GM18511 (cell line): ENCODE measurements at regions not wholly inside any gene's neighbourhood (a gene's known extent, or its start where the extent isn't known, plus 50 kb on each side); places are given as distances from the start of the nearest gene placed in this dataset.

Experiments
- ATAC-seq: cut with Tn5 transposase; IDR thresholded peaks from one replicate; pipeline ENCODE4 v1.9.1; 2021; ENCODE audit warnings: mild to moderate bottlenecking, moderate library complexity; ENCODE audit not compliant: unreplicated experiment

- ATAC-seq = no peak
Measured at GRCh38 chr4:28709891-28710290, 1849.2 kb downstream of the STIM2 start.

- ATAC-seq = no peak
Measured at GRCh38 chr4:28723371-28723770, 1862.7 kb downstream of the STIM2 start.

- ATAC-seq = no peak
Measured at GRCh38 chr4:28724239-28724638, 1863.6 kb downstream of the STIM2 start.

- no peak for ATAC-seq
Measured at GRCh38 chr4:28730304-28730703, 1869.7 kb downstream of the STIM2 start.

- ATAC-seq = no peak
Measured at GRCh38 chr4:28744066-28744465, 1883.4 kb downstream of the STIM2 start.

GRCh38 chr4:28754376-28754775, 1893.7 kb downstream of the STIM2 start:
- no peak for ATAC-seq

- no peak for ATAC-seq
Measured at GRCh38 chr4:28755081-28755480, 1894.4 kb downstream of the STIM2 start.

GRCh38 chr4:28759064-28759463, 1898.4 kb downstream of the STIM2 start:
- ATAC-seq = no peak

- no peak for ATAC-seq
Measured at GRCh38 chr4:28760003-28760402, 1899.4 kb downstream of the STIM2 start.

GRCh38 chr4:28772066-28772465, 1911.4 kb downstream of the STIM2 start:
- no peak for ATAC-seq

- no peak for ATAC-seq
Measured at GRCh38 chr4:28772788-28773187, 1912.1 kb downstream of the STIM2 start.

GRCh38 chr4:28774344-28774743, 1913.7 kb downstream of the STIM2 start:
- no peak for ATAC-seq

- ATAC-seq = no peak
Measured at GRCh38 chr4:28776004-28776403, 1915.4 kb downstream of the STIM2 start.

GRCh38 chr4:28784188-28784587, 1923.5 kb downstream of the STIM2 start:
- ATAC-seq = no peak

- no peak for ATAC-seq
Measured at GRCh38 chr4:28787947-28788346, 1927.3 kb downstream of the STIM2 start.

GRCh38 chr4:28788929-28789490, 1928.4 kb downstream of the STIM2 start:
- no peak for ATAC-seq

GRCh38 chr4:28792917-28793597, 1927.1 kb upstream of the PCDH7 start:
- no peak for ATAC-seq

GRCh38 chr4:28799696-28800095, 1920.5 kb upstream of the PCDH7 start:
- no peak for ATAC-seq

GRCh38 chr4:28811025-28811424, 1909.1 kb upstream of the PCDH7 start:
- ATAC-seq = no peak

- ATAC-seq = no peak
Measured at GRCh38 chr4:28822163-28822562, 1898.0 kb upstream of the PCDH7 start.

- no peak for ATAC-seq
Measured at GRCh38 chr4:28827866-28828265, 1892.3 kb upstream of the PCDH7 start.

GRCh38 chr4:28831867-28832266, 1888.3 kb upstream of the PCDH7 start:
- ATAC-seq = no peak

GRCh38 chr4:28832444-28832843, 1887.7 kb upstream of the PCDH7 start:
- ATAC-seq = no peak
